DOHH2 (cell line): ENCODE measurements at regions not wholly inside any gene's neighbourhood (a gene's known extent, or its start where the extent isn't known, plus 50 kb on each side); places are given as distances from the start of the nearest gene placed in this dataset.

Source experiments
- H3F3A ChIP-seq: fragments of 200-600 bp; sonication (generic), shearing (Covaris generic); 2 replicates; pipeline ENCODE4 v1.6.0; 2016; ENCODE audit warnings: antibody characterized with exemption, mild to moderate bottlenecking; ENCODE audit not compliant: control insufficient read depth, insufficient read depth
- H3K27ac ChIP-seq: fragments of 200-600 bp; sonication (generic); 2 replicates; pipeline ENCODE4 v1.5.1; 2014; ENCODE audit warnings: low read depth, mild to moderate bottlenecking, low read length, moderate library complexity
- H3K27me3 ChIP-seq: fragments of 200-600 bp; sonication (generic); 2 replicates; pipeline ENCODE4 v1.6.1; 2014; ENCODE audit warnings: mild to moderate bottlenecking, low read length, mixed read lengths; ENCODE audit not compliant: control insufficient read depth
- H3K36me3 ChIP-seq: fragments of 200-600 bp; sonication (generic); 2 replicates; pipeline ENCODE4 v1.6.1; 2014; ENCODE audit warnings: mild to moderate bottlenecking, low read length, moderate library complexity, mixed read lengths; ENCODE audit not compliant: control insufficient read depth
- H3K4me1 ChIP-seq: fragments of 200-600 bp; sonication (generic); 2 replicates; pipeline ENCODE4 v1.6.1; 2014; ENCODE audit warnings: mild to moderate bottlenecking, low read length, mixed read lengths; ENCODE audit not compliant: control insufficient read depth
- H3K4me2 ChIP-seq: fragments of 200-600 bp; sonication (generic); 2 replicates; pipeline ENCODE4 v1.6.0; 2014; ENCODE audit warnings: mild to moderate bottlenecking, low read length, moderate library complexity
- H3K4me3 ChIP-seq: fragments of 200-600 bp; sonication (generic); 2 replicates; pipeline ENCODE4 v1.5.1; 2014; ENCODE audit warnings: mild to moderate bottlenecking, low read length, mixed read lengths
- H3K79me2 ChIP-seq: fragments of 200-600 bp; sonication (generic); 2 replicates; pipeline ENCODE4 v1.6.1; 2014; ENCODE audit warnings: mild to moderate bottlenecking, low read length, mixed read lengths; ENCODE audit not compliant: control insufficient read depth
- H3K9me2 ChIP-seq: fragments of 200-600 bp; sonication (generic); replicated peaks from 2 replicates; pipeline ENCODE4 v1.6.1; 2014; ENCODE audit warnings: mild to moderate bottlenecking, low read length, mixed read lengths; ENCODE audit not compliant: control insufficient read depth
- H3K9me3 ChIP-seq: fragments of 200-600 bp; sonication (generic); 2 replicates; pipeline ENCODE4 v1.6.1; 2014; ENCODE audit warnings: antibody characterized with exemption, low read length, mixed read lengths; ENCODE audit not compliant: control insufficient read depth, insufficient read depth
- H4K20me1 ChIP-seq: fragments of 200-600 bp; sonication (generic); 2 replicates; pipeline ENCODE4 v1.6.0; 2014; ENCODE audit warnings: low read depth, mild to moderate bottlenecking, antibody characterized with exemption, low read length, moderate library complexity; ENCODE audit not compliant: control insufficient read depth, insufficient read depth
- CTCF ChIP-seq: fragments of 200-600 bp; sonication (generic); IDR thresholded peaks from one replicate; pipeline ENCODE4 v1.5.1; 2014; ENCODE audit warnings: antibody characterized with exemption, mild to moderate bottlenecking, low read depth, low read length; ENCODE audit not compliant: poor library complexity, severe bottlenecking
- EZH2phosphoT487 ChIP-seq: fragments of 200-600 bp; sonication (generic); IDR thresholded peaks from 2 replicates; pipeline ENCODE4 v1.6.1; 2017; ENCODE audit warnings: borderline replicate concordance, mild to moderate bottlenecking, antibody characterized with exemption, low read length, moderate library complexity, mixed read lengths

GRCh38 chr3:96354106-96354505 is 460.3 kb upstream of the EPHA6 start:
- Histone ChIP-seq H3K4me3 (no peak overlapping the region), H3K4me2 (no peak overlapping the region), H3F3A (no peaks in the 10 kb centered on the region), H3K9me3 (no peaks in the 10 kb centered on the region), H4K20me1 (no peaks in the 10 kb centered on the region), H3K27me3 (no peaks in the 10 kb centered on the region), H3K4me1 (no peaks in the 10 kb centered on the region), H3K36me3 (no peaks in the 10 kb centered on the region), H3K27ac (no peak overlapping the region), H3K9me2 (no peaks in the 10 kb centered on the region), H3K79me2 (no peaks in the 10 kb centered on the region)
- TF ChIP-seq EZH2phosphoT487, result no peak
- no peak for TF ChIP-seq CTCF

DNA sequence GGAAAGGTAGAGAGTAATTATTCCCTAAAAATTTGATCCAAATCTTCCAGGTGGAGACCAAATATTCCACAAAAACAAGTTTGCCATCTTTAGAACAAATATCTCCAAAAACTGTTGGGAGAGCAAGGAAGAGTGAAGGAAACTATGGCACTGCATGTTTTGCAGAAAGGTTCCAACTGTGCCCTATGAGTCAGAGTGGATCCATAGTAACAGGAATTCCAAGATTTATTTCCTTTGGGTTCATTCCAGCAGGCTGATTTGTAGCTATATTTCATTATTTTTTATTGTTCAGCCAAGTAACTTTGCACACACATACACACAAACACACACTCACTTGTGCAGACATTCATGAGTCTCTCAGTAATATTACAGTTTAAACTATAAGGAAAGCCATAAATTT is 459.7 kb upstream of the EPHA6 start:
- Histone ChIP-seq H3K79me2 (no peaks in the 10 kb centered on the region), H3K36me3 (no peaks in the 10 kb centered on the region), H4K20me1 (no peaks in the 10 kb centered on the region), H3F3A (no peaks in the 10 kb centered on the region), H3K9me2 (no peaks in the 10 kb centered on the region), H3K27ac (no peak overlapping the region), H3K4me1 (no peaks in the 10 kb centered on the region), H3K4me3 (no peak overlapping the region), H3K4me2 (no peak overlapping the region), H3K9me3 (no peaks in the 10 kb centered on the region), H3K27me3 (no peaks in the 10 kb centered on the region)
- TF ChIP-seq EZH2phosphoT487, result no peak
- no peak for TF ChIP-seq CTCF

- H3K79me2 ChIP-seq, result no peaks in the 10 kb centered on the region
- no peaks in the 10 kb centered on the region for H4K20me1 ChIP-seq
- H3K36me3 ChIP-seq, result no peaks in the 10 kb centered on the region
- no peaks in the 10 kb centered on the region for H3K4me1 ChIP-seq
- H3K27me3 ChIP-seq, result no peaks in the 10 kb centered on the region
- TF ChIP-seq CTCF, result no peak
- TF ChIP-seq EZH2phosphoT487, result no peak
- H3K9me2 ChIP-seq, result no peaks in the 10 kb centered on the region
- H3F3A ChIP-seq, result no peaks in the 10 kb centered on the region
- H3K27ac ChIP-seq, result no peak overlapping the region
- H3K4me3 ChIP-seq, result no peak overlapping the region
- H3K9me3 ChIP-seq, result no peaks in the 10 kb centered on the region; the same call in 1 of the 2 replicates
- no peak overlapping the region for H3K4me2 ChIP-seq
Measured at GRCh38 chr3:96361241-96361640, 453.2 kb upstream of the EPHA6 start.

- Histone ChIP-seq H3K4me1 (no peaks in the 10 kb centered on the region), H3K79me2 (no peaks in the 10 kb centered on the region), H3K9me2 (no peaks in the 10 kb centered on the region), H3F3A (no peaks in the 10 kb centered on the region), H3K27ac (no peak overlapping the region), H3K4me3 (no peak overlapping the region), H3K9me3 (no peaks in the 10 kb centered on the region), H4K20me1 (no peaks in the 10 kb centered on the region), H3K27me3 (no peaks in the 10 kb centered on the region), H3K4me2 (no peak overlapping the region), H3K36me3 (no peaks in the 10 kb centered on the region)
- no peak for TF ChIP-seq EZH2phosphoT487
Measured at GRCh38 chr3:96370637-96371036, 443.8 kb upstream of the EPHA6 start.
